Loucy (cell line): ENCODE measurements at regions not wholly inside any gene's neighbourhood (a gene's known extent, or its start where the extent isn't known, plus 50 kb on each side); places are given as distances from the start of the nearest gene placed in this dataset.

Experiments
- H2AFZ ChIP-seq: fragments of 200-600 bp; sonication (generic); 2 replicates; pipeline ENCODE4 v1.6.0; 2016; ENCODE audit warnings: antibody characterized with exemption, mild to moderate bottlenecking, low read length, moderate library complexity
- H3F3A ChIP-seq: fragments of 200-600 bp; 2 replicates; pipeline ENCODE4 v1.6.0; 2016; ENCODE audit warnings: antibody characterized with exemption, low read depth, mild to moderate bottlenecking
- H3K27me3 ChIP-seq: fragments of 200-600 bp; sonication (generic); 2 replicates; pipeline ENCODE4 v1.6.1; 2014; ENCODE audit warnings: low read length, mild to moderate bottlenecking; ENCODE audit not compliant: insufficient read depth, poor library complexity, severe bottlenecking
- H3K36me3 ChIP-seq: fragments of 200-600 bp; sonication (generic); 2 replicates; pipeline ENCODE4 v1.6.1; 2016; ENCODE audit warnings: low read length; ENCODE audit not compliant: insufficient read depth
- H3K4me1 ChIP-seq: fragments of 200-600 bp; sonication (generic); 2 replicates; pipeline ENCODE4 v1.5.1; 2014; ENCODE audit warnings: low read length, mild to moderate bottlenecking; ENCODE audit not compliant: insufficient read depth, poor library complexity, severe bottlenecking
- H3K4me2 ChIP-seq: fragments of 200-600 bp; sonication (generic); 2 replicates; pipeline ENCODE4 v1.6.0; 2014; ENCODE audit warnings: antibody characterized with exemption, low read length, low read depth, mild to moderate bottlenecking; ENCODE audit not compliant: poor library complexity, severe bottlenecking
- H3K4me3 ChIP-seq: fragments of 200-600 bp; sonication (generic); 2 replicates; pipeline ENCODE4 v1.5.1; 2014; ENCODE audit warnings: low read length, mild to moderate bottlenecking, mixed read lengths; ENCODE audit not compliant: poor library complexity, severe bottlenecking
- H3K79me2 ChIP-seq: fragments of 200-600 bp; sonication (generic); 2 replicates; pipeline ENCODE4 v1.6.1; 2014; ENCODE audit warnings: low read length; ENCODE audit not compliant: insufficient read depth
- H3K9ac ChIP-seq: fragments of 200-600 bp; sonication (generic); 2 replicates; pipeline ENCODE4 v1.6.0; 2014; ENCODE audit warnings: mild to moderate bottlenecking, low read depth, low read length, moderate library complexity; ENCODE audit not compliant: poor library complexity, severe bottlenecking
- H3K9me2 ChIP-seq: fragments of 200-600 bp; sonication (generic); replicated peaks from 2 replicates; pipeline ENCODE4 v1.6.1; 2016; ENCODE audit warnings: low read depth, low read length, mixed read lengths
- H3K9me3 ChIP-seq: fragments of 200-600 bp; sonication (generic); 2 replicates; pipeline ENCODE4 v1.6.1; 2014; ENCODE audit warnings: mild to moderate bottlenecking, antibody characterized with exemption, low read length, low read depth; ENCODE audit not compliant: insufficient read depth
- H4K20me1 ChIP-seq: fragments of 200-600 bp; sonication (generic); 2 replicates; pipeline ENCODE4 v1.6.0; 2014; ENCODE audit warnings: antibody characterized with exemption, low read length, mild to moderate bottlenecking; ENCODE audit not compliant: insufficient read depth, poor library complexity, severe bottlenecking
- CTCF ChIP-seq: fragments of 200-600 bp; sonication (generic); conservative IDR thresholded peaks from 2 replicates; pipeline ENCODE4 v1.5.1; 2014; ENCODE audit warnings: mild to moderate bottlenecking, antibody characterized with exemption, low read length
- EZH2phosphoT487 ChIP-seq: fragments of 200-600 bp; IDR thresholded peaks from 2 replicates; pipeline ENCODE4 v1.6.1; 2018; ENCODE audit warnings: antibody characterized with exemption, mild to moderate bottlenecking, moderate library complexity, borderline replicate concordance

- TF ChIP-seq CTCF (no peak), EZH2phosphoT487 (no peak)
- Histone ChIP-seq H3K4me2 (no peak overlapping the region), H3K79me2 (no peaks in the 10 kb centered on the region), H3K36me3 (no peaks in the 10 kb centered on the region), H2AFZ (no peak overlapping the region), H3K9ac (no peak overlapping the region), H4K20me1 (no peaks in the 10 kb centered on the region), H3K27me3 (no peaks in the 10 kb centered on the region), H3K4me1 (no peaks in the 10 kb centered on the region), H3K4me3 (no peak overlapping the region), H3K9me3 (no peaks in the 10 kb centered on the region), H3F3A (no peaks in the 10 kb centered on the region), H3K9me2 (no peaks in the 10 kb centered on the region)
These were observed 201.1 kb downstream of the ACTR3 start for GRCh38 chr2:114091010-114091409.

GRCh38 chr2:114108249-114108648, 218.4 kb downstream of the ACTR3 start:
- TF ChIP-seq EZH2phosphoT487 (no peak), CTCF (no peak)
- Histone ChIP-seq H3K9ac (no peak overlapping the region), H3K9me3 (no peaks in the 10 kb centered on the region), H2AFZ (no peak overlapping the region), H3K27me3 (no peaks in the 10 kb centered on the region), H3K4me1 (no peaks in the 10 kb centered on the region), H3K79me2 (no peaks in the 10 kb centered on the region), H4K20me1 (no peaks in the 10 kb centered on the region), H3K4me2 (no peak overlapping the region), H3F3A (no peaks in the 10 kb centered on the region), H3K36me3 (no peaks in the 10 kb centered on the region), H3K9me2 (no peaks in the 10 kb centered on the region), H3K4me3 (no peak overlapping the region)

GRCh38 chr2:114108824-114109416, 219.0 kb downstream of the ACTR3 start:
- Histone ChIP-seq H3K4me3 (no peak overlapping the region), H3K27me3 (no peaks in the 10 kb centered on the region), H3K9me3 (no peaks in the 10 kb centered on the region), H3K4me1 (no peaks in the 10 kb centered on the region), H3K79me2 (no peaks in the 10 kb centered on the region), H3K4me2 (no peak overlapping the region), H3K36me3 (no peaks in the 10 kb centered on the region), H3F3A (no peaks in the 10 kb centered on the region), H4K20me1 (no peaks in the 10 kb centered on the region), H3K9ac (no peak overlapping the region), H2AFZ (no peak overlapping the region), H3K9me2 (no peaks in the 10 kb centered on the region)
- TF ChIP-seq EZH2phosphoT487 (no peak), CTCF (no peak)
